ENCODE measurements at regions not wholly inside any gene's neighbourhood (a gene's known extent, or its start where the extent isn't known, plus 50 kb on each side); places are given as distances from the start of the nearest gene placed in this dataset.

- TF ChIP-seq CTCF (IDR thresholded peaks at IDR 0.05; ENCODE audit: insufficient read depth, low read length, poor library complexity, severe bottlenecking) (no peak), EZH2phosphoT487 (conservative IDR thresholded peaks at IDR 0.05; ENCODE audit: low read length) (no peak)
These were observed 462.7 kb upstream of the CDH4 start for GRCh38 chr20:60789399-60789798.
